RWPE2 (cell line): ENCODE measurements at regions not wholly inside any gene's neighbourhood (a gene's known extent, or its start where the extent isn't known, plus 50 kb on each side); places are given as distances from the start of the nearest gene placed in this dataset.

Source experiments
- ATAC-seq: fragments of 200-7000 bp; cut with Tn5 transposase; 3 replicates; pipeline ENCODE4 v1.9.1; 2021; ENCODE audit warnings: low read depth
- DNase-seq: peaks from one replicate; pipeline ENCODE4 v3.0.0-alpha.2; 2020; ENCODE audit warnings: low spot score
- H3K27ac ChIP-seq: fragments of 450-650 bp; 2 replicates; pipeline ENCODE4 v1.5.1; 2017; ENCODE audit warnings: mild to moderate bottlenecking; ENCODE audit not compliant: poor library complexity, severe bottlenecking
- H3K27me3 ChIP-seq: fragments of 250-450 bp; sonication (Bioruptor Pico); 2 replicates; pipeline ENCODE4 v1.5.1; 2021; ENCODE audit warnings: mild to moderate bottlenecking, moderate library complexity; ENCODE audit not compliant: insufficient read depth, poor library complexity, severe bottlenecking
- H3K36me3 ChIP-seq: fragments of 250-450 bp; sonication (Bioruptor Pico); 2 replicates; pipeline ENCODE4 v1.5.1; 2020; ENCODE audit warnings: low read depth, mild to moderate bottlenecking, moderate library complexity
- H3K4me1 ChIP-seq: fragments of 250-450 bp; sonication (Bioruptor Pico); 2 replicates; pipeline ENCODE4 v1.5.1; 2021; ENCODE audit warnings: mild to moderate bottlenecking, moderate library complexity; ENCODE audit not compliant: insufficient read depth, poor library complexity, severe bottlenecking
- H3K4me3 ChIP-seq: fragments of 250-450 bp; sonication (Bioruptor Pico); 2 replicates; pipeline ENCODE4 v1.5.1; 2021; ENCODE audit warnings: mild to moderate bottlenecking, moderate library complexity; ENCODE audit not compliant: severe bottlenecking
- H3K9me3 ChIP-seq: fragments of 250-450 bp; sonication (Bioruptor Pico); 2 replicates; pipeline ENCODE4 v1.5.1; 2021; ENCODE audit warnings: mild to moderate bottlenecking, moderate library complexity; ENCODE audit not compliant: severe bottlenecking
- TF ChIP-seq, protein P1 (sequence below): fragments of 450-650 bp; IDR thresholded peaks from one replicate; pipeline ENCODE4 v1.5.1; 2017; ENCODE audit warnings: mild to moderate bottlenecking, moderate library complexity; ENCODE audit not compliant: poor library complexity, severe bottlenecking

GRCh38 chr9:135224286-135224877 lies 136.9 kb downstream of the OLFM1 start:
- Histone ChIP-seq H3K9me3 (no peaks in the 10 kb centered on the region), H3K4me3 (no peak overlapping the region), H3K27me3 (peaks cover under 1% of the 10 kb centered on the region), H3K27ac (no peak overlapping the region), H3K36me3 (no peaks in the 10 kb centered on the region), H3K4me1 (no peaks in the 10 kb centered on the region)
- ATAC-seq (no peak), DNase-seq (peak; percentile 18)
- TF ChIP-seq, protein P1, sequence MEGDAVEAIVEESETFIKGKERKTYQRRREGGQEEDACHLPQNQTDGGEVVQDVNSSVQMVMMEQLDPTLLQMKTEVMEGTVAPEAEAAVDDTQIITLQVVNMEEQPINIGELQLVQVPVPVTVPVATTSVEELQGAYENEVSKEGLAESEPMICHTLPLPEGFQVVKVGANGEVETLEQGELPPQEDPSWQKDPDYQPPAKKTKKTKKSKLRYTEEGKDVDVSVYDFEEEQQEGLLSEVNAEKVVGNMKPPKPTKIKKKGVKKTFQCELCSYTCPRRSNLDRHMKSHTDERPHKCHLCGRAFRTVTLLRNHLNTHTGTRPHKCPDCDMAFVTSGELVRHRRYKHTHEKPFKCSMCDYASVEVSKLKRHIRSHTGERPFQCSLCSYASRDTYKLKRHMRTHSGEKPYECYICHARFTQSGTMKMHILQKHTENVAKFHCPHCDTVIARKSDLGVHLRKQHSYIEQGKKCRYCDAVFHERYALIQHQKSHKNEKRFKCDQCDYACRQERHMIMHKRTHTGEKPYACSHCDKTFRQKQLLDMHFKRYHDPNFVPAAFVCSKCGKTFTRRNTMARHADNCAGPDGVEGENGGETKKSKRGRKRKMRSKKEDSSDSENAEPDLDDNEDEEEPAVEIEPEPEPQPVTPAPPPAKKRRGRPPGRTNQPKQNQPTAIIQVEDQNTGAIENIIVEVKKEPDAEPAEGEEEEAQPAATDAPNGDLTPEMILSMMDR: no peak

DNA sequence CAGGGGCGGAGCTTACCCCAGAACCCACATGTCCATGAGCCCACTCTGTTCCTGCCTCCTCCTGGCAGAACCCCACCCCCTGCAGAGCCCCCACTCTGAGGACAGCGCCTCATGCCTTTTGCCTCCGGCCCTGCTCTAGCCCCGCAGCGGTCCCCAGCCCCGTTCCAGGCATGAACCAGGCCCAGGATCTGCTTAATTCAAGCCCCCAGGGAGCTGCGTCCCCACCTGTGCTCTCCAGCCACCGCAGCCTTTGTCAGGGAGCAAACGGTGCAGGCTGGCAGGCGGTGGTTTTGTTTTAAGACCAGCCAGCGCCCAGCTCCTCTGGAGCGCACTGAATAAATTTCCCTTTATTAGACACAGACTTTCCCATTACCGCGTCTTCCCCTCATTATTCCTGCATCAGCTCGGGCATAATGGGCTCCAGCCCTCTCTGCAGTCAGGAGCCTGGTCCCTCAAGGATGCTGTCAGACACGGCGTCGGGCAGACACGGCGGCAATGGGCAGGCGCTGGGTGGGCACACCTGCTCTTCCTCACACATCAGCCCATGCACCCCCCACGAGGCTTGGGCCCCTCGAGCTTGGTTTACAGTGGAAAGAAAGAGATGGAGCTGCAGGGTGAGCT lies 137.6 kb downstream of the OLFM1 start:
- no peak overlapping the region for H3K27ac ChIP-seq
- TF ChIP-seq, protein P1: no peak
- no peak for ATAC-seq
- H3K4me3 ChIP-seq: no peak overlapping the region
- H3K4me1 ChIP-seq: no peaks in the 10 kb centered on the region
- peaks cover 6% of the 10 kb centered on the region for H3K27me3 ChIP-seq
- DNase-seq: peak; percentile 48
- no peaks in the 10 kb centered on the region for H3K36me3 ChIP-seq
- H3K9me3 ChIP-seq: no peaks in the 10 kb centered on the region

DNA sequence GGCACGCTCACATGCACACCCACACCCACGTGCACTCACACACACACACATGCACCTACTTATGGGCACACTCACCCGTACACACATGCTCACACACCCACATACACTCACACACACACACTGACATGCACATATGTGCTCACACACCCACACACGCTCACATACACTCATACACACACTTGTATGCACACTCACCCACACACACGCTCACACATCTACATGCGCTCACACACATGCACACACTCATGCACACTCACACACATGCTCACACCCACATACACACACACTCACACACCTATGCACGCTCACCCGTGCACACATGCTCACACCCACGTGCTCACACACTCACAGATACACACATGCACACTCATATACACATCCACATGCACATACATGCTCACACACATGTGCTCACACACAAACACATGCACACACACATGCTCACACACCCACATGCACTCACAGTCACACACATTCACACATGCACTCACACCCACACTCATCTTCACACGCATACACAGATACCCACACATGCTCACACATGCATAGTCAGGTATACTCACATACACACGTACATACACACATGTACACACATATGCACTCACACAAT lies 138.3 kb downstream of the OLFM1 start:
- Histone ChIP-seq H3K27ac (no peak overlapping the region), H3K27me3 (peaks cover 6% of the 10 kb centered on the region), H3K9me3 (no peaks in the 10 kb centered on the region), H3K4me3 (no peak overlapping the region), H3K4me1 (no peaks in the 10 kb centered on the region), H3K36me3 (no peaks in the 10 kb centered on the region)
- no peak for ATAC-seq
- TF ChIP-seq, protein P1: no peak
- peak; percentile 15 for DNase-seq

GRCh38 chr9:135226369-135227050 lies 139.0 kb downstream of the OLFM1 start:
- TF ChIP-seq, protein P1: no peak
- Histone ChIP-seq H3K4me1 (no peaks in the 10 kb centered on the region), H3K4me3 (no peak overlapping the region), H3K27me3 (peaks cover 6% of the 10 kb centered on the region), H3K36me3 (no peaks in the 10 kb centered on the region), H3K9me3 (no peaks in the 10 kb centered on the region), H3K27ac (no peak overlapping the region)
- no peak for ATAC-seq
- DNase-seq: peak; percentile 16
